ENCODE measurements at regions not wholly inside any gene's neighbourhood (a gene's known extent, or its start where the extent isn't known, plus 50 kb on each side); places are given as distances from the start of the nearest gene placed in this dataset.
"Not testable (repeated sequence)": the region's sequence is repeated elsewhere in the genome, so short reads cannot be mapped to it uniquely, and the experiment has no call there.

GRCh38 chr3:189375532-189375931 lies 203.8 kb downstream of the TPRG1 start:
- ChIA-PET POLR2A (no interaction called here), CTCF (no interaction called here)

GRCh38 chr3:189383630-189384029 lies 211.9 kb downstream of the TPRG1 start:
- ChIA-PET CTCF (no interaction called here), POLR2A (no interaction called here)

GRCh38 chr3:189385880-189386279 lies 214.1 kb downstream of the TPRG1 start:
- POLR2A ChIA-PET, CTCF ChIA-PET: not testable (repeated sequence)

- CTCF ChIA-PET = no interaction called here
Observed at GRCh38 chr3:189386739-189387138, 215.0 kb downstream of the TPRG1 start.

GRCh38 chr3:189389346-189389745 lies 217.6 kb downstream of the TPRG1 start:
- ChIA-PET POLR2A (no interaction called here), CTCF (no interaction called here)

More at GRCh38 chr3:189386739-189387138, 215.0 kb downstream of the TPRG1 start:
- POLR2A ChIA-PET = no interaction called here

- ChIA-PET CTCF (interaction anchor here (1.6 kb wide), 1 partner anchor 136 kb away, joined by 3 read pairs; no protein-coding TSS in a partner anchor), POLR2A (no interaction called here)
Observed at GRCh38 chr3:189393598-189393997, 221.8 kb downstream of the TPRG1 start.

GRCh38 chr3:189394599-189395121 lies 222.9 kb downstream of the TPRG1 start:
- POLR2A ChIA-PET = interaction anchor here (1.2 kb wide), 1 partner anchor 70 kb away, joined by 3 read pairs; no protein-coding TSS in a partner anchor
- CTCF ChIA-PET = interaction anchor here (0.9 to 1.6 kb wide), 2 partner anchors 81 to 135 kb away, joined by 3 read pairs; no protein-coding TSS in a partner anchor

GRCh38 chr3:189395825-189396224 lies 224.1 kb downstream of the TPRG1 start:
- POLR2A ChIA-PET = interaction anchor here (1.2 kb wide), 1 partner anchor 71 kb away, joined by 3 read pairs; no protein-coding TSS in a partner anchor

GRCh38 chr3:189398656-189399055 lies 226.9 kb downstream of the TPRG1 start:
- CTCF ChIA-PET = no interaction called here
- POLR2A ChIA-PET = no interaction called here

More at GRCh38 chr3:189395825-189396224, 224.1 kb downstream of the TPRG1 start:
- CTCF ChIA-PET = interaction anchor here (0.6 to 0.8 kb wide), 2 partner anchors 11 to 402 kb away, joined by 3 to 6 read pairs; no protein-coding TSS in a partner anchor

- CTCF ChIA-PET = no interaction called here
- POLR2A ChIA-PET = no interaction called here
Observed at GRCh38 chr3:189401196-189401595, 229.4 kb downstream of the TPRG1 start.

GRCh38 chr3:189403194-189403593 lies 228.0 kb upstream of the TP63 start:
- ChIA-PET CTCF (no interaction called here), POLR2A (no interaction called here)

- CTCF ChIA-PET = no interaction called here
- POLR2A ChIA-PET = no interaction called here
Observed at GRCh38 chr3:189404024-189404423, 227.2 kb upstream of the TP63 start.

- ChIA-PET CTCF (interaction anchor here (0.5 kb wide), 1 partner anchor 534 kb away, joined by 4 read pairs; no protein-coding TSS in a partner anchor), POLR2A (no interaction called here)
Observed at GRCh38 chr3:189404797-189405484, 226.2 kb upstream of the TP63 start.

GRCh38 chr3:189406148-189406547 lies 225.0 kb upstream of the TP63 start:
- ChIA-PET POLR2A (no interaction called here), CTCF (no interaction called here)

GRCh38 chr3:189410522-189410921 lies 220.7 kb upstream of the TP63 start:
- POLR2A ChIA-PET = no interaction called here
- CTCF ChIA-PET = no interaction called here

- ChIA-PET CTCF (no interaction called here), POLR2A (no interaction called here)
Observed at GRCh38 chr3:189419038-189419437, 212.2 kb upstream of the TP63 start.

- ChIA-PET CTCF (no interaction called here), POLR2A (no interaction called here)
Observed at GRCh38 chr3:189419683-189420082, 211.5 kb upstream of the TP63 start.

- ChIA-PET CTCF (no interaction called here), POLR2A (no interaction called here)
Observed at GRCh38 chr3:189424922-189425321, 206.3 kb upstream of the TP63 start.

- ChIA-PET CTCF (no interaction called here), POLR2A (no interaction called here)
Observed at GRCh38 chr3:189429019-189429418, 202.2 kb upstream of the TP63 start.

GRCh38 chr3:189430166-189430565 lies 201.0 kb upstream of the TP63 start:
- CTCF ChIA-PET = no interaction called here
- POLR2A ChIA-PET = no interaction called here

GRCh38 chr3:189442257-189442656 lies 188.9 kb upstream of the TP63 start:
- POLR2A ChIA-PET, CTCF ChIA-PET: not testable (repeated sequence)
